HG03354 (cell line): ENCODE measurements at regions not wholly inside any gene's neighbourhood (a gene's known extent, or its start where the extent isn't known, plus 50 kb on each side); places are given as distances from the start of the nearest gene placed in this dataset.
A peak's percentile ranks its signal among the peaks of the same experiment; 100 is the strongest.
"Not testable (repeated sequence)": the region's sequence is repeated elsewhere in the genome, so short reads cannot be mapped to it uniquely, and the experiment has no call there.

Source experiments
- ATAC-seq: cut with Tn5 transposase; IDR thresholded peaks from one replicate; pipeline ENCODE4 v1.9.1; 2021; ENCODE audit warnings: mild to moderate bottlenecking; ENCODE audit not compliant: unreplicated experiment, poor library complexity, severe bottlenecking

GRCh38 chr3:101913168-101913567 lies 63.9 kb downstream of the NFKBIZ start:
- ATAC-seq: no peak

- not testable (repeated sequence) for ATAC-seq
Observed at GRCh38 chr3:101917761-101918160, 68.4 kb downstream of the NFKBIZ start.

GRCh38 chr3:101922151-101922725 lies 72.9 kb downstream of the NFKBIZ start:
- ATAC-seq: not testable (repeated sequence)

- not testable (repeated sequence) for ATAC-seq
Observed at GRCh38 chr3:101924621-101925020, 75.3 kb downstream of the NFKBIZ start.

- not testable (repeated sequence) for ATAC-seq
Observed at GRCh38 chr3:101925124-101925523, 75.8 kb downstream of the NFKBIZ start.

- no peak for ATAC-seq
Observed at GRCh38 chr3:101925564-101925963, 76.2 kb downstream of the NFKBIZ start.

- ATAC-seq: no peak
Observed at GRCh38 chr3:101926594-101927105, 77.3 kb downstream of the NFKBIZ start.

GRCh38 chr3:101928890-101929289 lies 79.6 kb downstream of the NFKBIZ start:
- ATAC-seq: no peak

GRCh38 chr3:101931081-101931480 lies 81.8 kb downstream of the NFKBIZ start:
- no peak for ATAC-seq

GRCh38 chr3:101932326-101933068 lies 83.2 kb downstream of the NFKBIZ start:
- ATAC-seq: no peak

- ATAC-seq: peak; percentile 91
Observed at GRCh38 chr3:101936419-101937356, 87.4 kb downstream of the NFKBIZ start.

GRCh38 chr3:101938262-101938847 lies 89.0 kb downstream of the NFKBIZ start:
- ATAC-seq: peak; percentile 50

GRCh38 chr3:101939361-101940049 lies 90.2 kb downstream of the NFKBIZ start:
- no peak for ATAC-seq

GRCh38 chr3:101940521-101941317 lies 91.4 kb downstream of the NFKBIZ start:
- ATAC-seq: no peak

GRCh38 chr3:101941318-101942040 lies 92.2 kb downstream of the NFKBIZ start:
- no peak for ATAC-seq

- ATAC-seq: no peak
Observed at GRCh38 chr3:101942356-101942755, 93.0 kb downstream of the NFKBIZ start.

GRCh38 chr3:101943029-101943428 lies 93.7 kb downstream of the NFKBIZ start:
- peak; percentile 37 for ATAC-seq

- no peak for ATAC-seq
Observed at GRCh38 chr3:101944308-101944707, 95.0 kb downstream of the NFKBIZ start.
